ENCODE measurements at regions not wholly inside any gene's neighbourhood (a gene's known extent, or its start where the extent isn't known, plus 50 kb on each side); places are given as distances from the start of the nearest gene placed in this dataset.

- peak overlapping the region in 2 of 10 experiments; percentile 16 to 19; a peak in 2 of 20 replicates for H3K4me3 ChIP-seq
- peak overlapping the region; percentile 39 to 87 (median 72) for H3K4me2 ChIP-seq
- peak overlapping the region in 6 of 11 experiments; percentile 44 to 90 (median 82); a peak in 12 of 22 replicates for H3K27ac ChIP-seq
- TF ChIP-seq Cebpa-rat (IDR thresholded peaks at IDR 0.05) = no peak
- peaks cover 0 to 18% (median 0%) of the 10 kb centered on the region in 11 experiments; a peak in 5 of 22 replicates for H3K36me3 ChIP-seq
- peak overlapping the region in 4 of 11 experiments; percentile 65 to 74 (median 72); a peak in 9 of 22 replicates for H3K9ac ChIP-seq
- peaks cover 21 to 36% (median 28%) of the 10 kb centered on the region in 11 experiments for H3K9me3 ChIP-seq (replicated peaks in 1 of 11)
- peaks cover 8 to 87% (median 46%) of the 10 kb centered on the region in 10 experiments; a peak in 19 of 20 replicates for H3K4me1 ChIP-seq
- H4K20me1 ChIP-seq = no peaks in the 10 kb centered on the region
- peaks cover 0 to 12% (median 0%) of the 10 kb centered on the region in 11 experiments; a peak in 2 of 22 replicates for H3K27me3 ChIP-seq
Measured at GRCh38 chr14:97106609-97107008, 309.4 kb downstream of the VRK1 start.

- Histone ChIP-seq H3K9ac (peak overlapping the region in 4 of 11 experiments; percentile 20 to 74 (median 72); a peak in 4 of 22 replicates), H3K27ac (peak overlapping the region in 5 of 11 experiments; percentile 31 to 90 (median 86); a peak in 11 of 22 replicates), H3K4me1 (peaks cover 8 to 87% (median 47%) of the 10 kb centered on the region in 10 experiments; a peak in 19 of 20 replicates), H3K9me3 (replicated peaks in 1 of 11) (peaks cover 21 to 36% (median 28%) of the 10 kb centered on the region in 11 experiments), H3K27me3 (peaks cover 0 to 12% (median 0%) of the 10 kb centered on the region in 11 experiments; a peak in 2 of 22 replicates), H3K4me3 (no peak overlapping the region), H4K20me1 (no peaks in the 10 kb centered on the region), H3K4me2 (peak overlapping the region in 4 of 11 experiments; percentile 42 to 87 (median 45); a peak in 7 of 22 replicates), H3K36me3 (peaks cover 0 to 18% (median 0%) of the 10 kb centered on the region in 11 experiments; a peak in 5 of 22 replicates)
- TF ChIP-seq Cebpa-rat (IDR thresholded peaks at IDR 0.05) = no peak
Measured at GRCh38 chr14:97107080-97107479, 309.9 kb downstream of the VRK1 start.

- no peak for TF ChIP-seq Cebpa-rat (IDR thresholded peaks at IDR 0.05)
- Histone ChIP-seq H3K27ac (peak overlapping the region in 4 of 11 experiments; percentile 79 to 90 (median 86); a peak in 8 of 22 replicates), H4K20me1 (no peaks in the 10 kb centered on the region), H3K9ac (no peak overlapping the region), H3K36me3 (peaks cover 0 to 18% (median 0%) of the 10 kb centered on the region in 11 experiments; a peak in 5 of 22 replicates), H3K4me3 (peak overlapping the region in 1 of 10 experiments; percentile 7; a peak in 1 of 20 replicates), H3K9me3 (replicated peaks in 1 of 11) (peaks cover 21 to 36% (median 28%) of the 10 kb centered on the region in 11 experiments), H3K4me1 (peaks cover 8 to 86% (median 47%) of the 10 kb centered on the region in 10 experiments; a peak in 19 of 20 replicates), H3K4me2 (peak overlapping the region in 5 of 11 experiments; percentile 9 to 87 (median 34); a peak in 8 of 22 replicates), H3K27me3 (peaks cover 0 to 12% (median 0%) of the 10 kb centered on the region in 11 experiments; a peak in 2 of 22 replicates)
Measured at GRCh38 chr14:97107760-97108159, 310.6 kb downstream of the VRK1 start.

GRCh38 chr14:97109234-97109633 lies 312.1 kb downstream of the VRK1 start:
- no peak overlapping the region for H3K9ac ChIP-seq
- no peak overlapping the region for H3K27ac ChIP-seq
- peaks cover 0 to 18% (median 0%) of the 10 kb centered on the region in 11 experiments; a peak in 5 of 22 replicates for H3K36me3 ChIP-seq
- peak overlapping the region in 3 of 11 experiments; percentile 20 to 36 (median 34); a peak in 3 of 22 replicates for H3K4me2 ChIP-seq
- H3K4me3 ChIP-seq = peak overlapping the region in 3 of 10 experiments; percentile 7 to 32 (median 13); a peak in 3 of 20 replicates
- peaks cover 21 to 36% (median 28%) of the 10 kb centered on the region in 11 experiments for H3K9me3 ChIP-seq (replicated peaks in 1 of 11)
- no peak for TF ChIP-seq Cebpa-rat (IDR thresholded peaks at IDR 0.05)
- peaks cover 0 to 12% (median 0%) of the 10 kb centered on the region in 11 experiments; a peak in 2 of 22 replicates for H3K27me3 ChIP-seq
- H4K20me1 ChIP-seq = no peaks in the 10 kb centered on the region
- peaks cover 8 to 71% (median 32%) of the 10 kb centered on the region in 10 experiments; a peak in 19 of 20 replicates for H3K4me1 ChIP-seq

GRCh38 chr14:97113339-97113738 lies 316.2 kb downstream of the VRK1 start:
- peaks cover 14 to 22% (median 14%) of the 10 kb centered on the region in 11 experiments for H3K9me3 ChIP-seq (replicated peaks in 1 of 11)
- H3K36me3 ChIP-seq = peaks cover 0 to 14% (median 0%) of the 10 kb centered on the region in 11 experiments; a peak in 5 of 22 replicates
- H3K27me3 ChIP-seq = no peaks in the 10 kb centered on the region
- H3K9ac ChIP-seq = no peak overlapping the region
- H4K20me1 ChIP-seq = no peaks in the 10 kb centered on the region
- no peak overlapping the region for H3K27ac ChIP-seq
- no peak overlapping the region for H3K4me2 ChIP-seq
- H3K4me3 ChIP-seq = no peak overlapping the region
- no peak for TF ChIP-seq Cebpa-rat (IDR thresholded peaks at IDR 0.05)
- peaks cover 6 to 42% (median 11%) of the 10 kb centered on the region in 10 experiments; a peak in 15 of 20 replicates for H3K4me1 ChIP-seq

GRCh38 chr14:97116546-97116945 lies 319.4 kb downstream of the VRK1 start:
- H3K4me3 ChIP-seq = no peak overlapping the region
- no peak overlapping the region for H3K9ac ChIP-seq
- H3K27ac ChIP-seq = no peak overlapping the region
- H3K4me2 ChIP-seq = no peak overlapping the region
- no peaks in the 10 kb centered on the region for H4K20me1 ChIP-seq
- no peaks in the 10 kb centered on the region for H3K36me3 ChIP-seq
- H3K4me1 ChIP-seq = peaks cover 17 to 49% (median 28%) of the 10 kb centered on the region in 10 experiments
- H3K27me3 ChIP-seq = no peaks in the 10 kb centered on the region
- TF ChIP-seq Cebpa-rat (IDR thresholded peaks at IDR 0.05) = no peak
- 0 out of 22 replicates have a peak, but pooled peaks cover 0 to 4% (median 0%) of the 10 kb centered on the region in 11 experiments for H3K9me3 ChIP-seq (replicated peaks in 1 of 11)

GRCh38 chr14:97117693-97118092 lies 320.5 kb downstream of the VRK1 start:
- no peaks in the 10 kb centered on the region for H4K20me1 ChIP-seq

GRCh38 chr14:97120204-97120603 lies 323.0 kb downstream of the VRK1 start:
- Histone ChIP-seq H3K27me3 (no peaks in the 10 kb centered on the region), H3K4me2 (peak overlapping the region; percentile 36 to 72 (median 60); a peak in 21 of 22 replicates), H4K20me1 (no peaks in the 10 kb centered on the region), H3K9ac (no peak overlapping the region), H3K4me1 (peaks cover 12 to 30% (median 17%) of the 10 kb centered on the region in 10 experiments), H3K27ac (peak overlapping the region in 3 of 11 experiments; percentile 17 to 28 (median 20); a peak in 4 of 22 replicates), H3K4me3 (no peak overlapping the region), H3K36me3 (no peaks in the 10 kb centered on the region), H3K9me3 (replicated peaks in 1 of 11) (peaks cover 0 to 4% (median 0%) of the 10 kb centered on the region in 11 experiments; a peak in 1 of 22 replicates)
- TF ChIP-seq Cebpa-rat (IDR thresholded peaks at IDR 0.05) = no peak

More at GRCh38 chr14:97117693-97118092, 320.5 kb downstream of the VRK1 start:
- no peak overlapping the region for H3K27ac ChIP-seq
- peak overlapping the region in 4 of 11 experiments; percentile 3 to 32 (median 24); a peak in 1 of 22 replicates for H3K4me2 ChIP-seq
- no peak overlapping the region for H3K9ac ChIP-seq
- no peaks in the 10 kb centered on the region for H3K36me3 ChIP-seq
- no peaks in the 10 kb centered on the region for H3K27me3 ChIP-seq
- peaks cover 17 to 42% (median 22%) of the 10 kb centered on the region in 10 experiments for H3K4me1 ChIP-seq
- no peak for TF ChIP-seq Cebpa-rat (IDR thresholded peaks at IDR 0.05)
- 0 out of 22 replicates have a peak, but pooled peaks cover 0 to 4% (median 0%) of the 10 kb centered on the region in 11 experiments for H3K9me3 ChIP-seq (replicated peaks in 1 of 11)
- no peak overlapping the region for H3K4me3 ChIP-seq

- H3K4me3 ChIP-seq = no peak overlapping the region
- no peak for TF ChIP-seq Cebpa-rat (IDR thresholded peaks at IDR 0.05)
- peaks cover 0 to 4% (median 0%) of the 10 kb centered on the region in 11 experiments; a peak in 1 of 22 replicates for H3K9me3 ChIP-seq (replicated peaks in 1 of 11)
- no peak overlapping the region for H3K9ac ChIP-seq
- peaks cover 10 to 29% (median 17%) of the 10 kb centered on the region in 10 experiments for H3K4me1 ChIP-seq
- H3K27ac ChIP-seq = peak overlapping the region in 3 of 11 experiments; percentile 17 to 28 (median 20); a peak in 4 of 22 replicates
- H3K4me2 ChIP-seq = peak overlapping the region; percentile 36 to 72 (median 60)
- H3K27me3 ChIP-seq = no peaks in the 10 kb centered on the region
- H4K20me1 ChIP-seq = no peaks in the 10 kb centered on the region
- no peaks in the 10 kb centered on the region for H3K36me3 ChIP-seq
Measured at GRCh38 chr14:97120611-97121031, 323.4 kb downstream of the VRK1 start.

Data from BLaER1 treated with 17β-estradiol and CSF1 and Interleukin-3, amounts not matched to agents 10 nM and 100 nM (cell line).